GM21619 (cell line): ENCODE measurements at regions not wholly inside any gene's neighbourhood (a gene's known extent, or its start where the extent isn't known, plus 50 kb on each side); places are given as distances from the start of the nearest gene placed in this dataset.

Experiments used
- ATAC-seq: cut with Tn5 transposase; IDR thresholded peaks from one replicate; pipeline ENCODE4 v1.9.1; 2021; ENCODE audit not compliant: unreplicated experiment

- no peak for ATAC-seq
Measured at GRCh38 chr9:80320916-80321315, 749.2 kb downstream of the TLE4 start.

- no peak for ATAC-seq
Measured at GRCh38 chr9:80320480-80320879, 748.7 kb downstream of the TLE4 start.

GRCh38 chr9:80305136-80305535, 733.4 kb downstream of the TLE4 start:
- no peak for ATAC-seq

GRCh38 chr9:80294955-80295354, 723.2 kb downstream of the TLE4 start:
- no peak for ATAC-seq

GRCh38 chr9:80294318-80294717, 722.6 kb downstream of the TLE4 start:
- no peak for ATAC-seq

- no peak for ATAC-seq
Measured at GRCh38 chr9:80292231-80292630, 720.5 kb downstream of the TLE4 start.

- ATAC-seq: no peak
Measured at GRCh38 chr9:80285326-80285725, 713.6 kb downstream of the TLE4 start.

- no peak for ATAC-seq
Measured at GRCh38 chr9:80282766-80283165, 711.0 kb downstream of the TLE4 start.

- ATAC-seq: no peak
Measured at GRCh38 chr9:80259079-80259478, 687.3 kb downstream of the TLE4 start.

GRCh38 chr9:80251778-80252177, 680.0 kb downstream of the TLE4 start:
- no peak for ATAC-seq

GRCh38 chr9:80242022-80242421, 670.3 kb downstream of the TLE4 start:
- ATAC-seq: no peak

GRCh38 chr9:80235752-80236151, 664.0 kb downstream of the TLE4 start:
- ATAC-seq: no peak

GRCh38 chr9:80233906-80234305, 662.1 kb downstream of the TLE4 start:
- ATAC-seq: no peak

- ATAC-seq: no peak
Measured at GRCh38 chr9:80233102-80233843, 661.5 kb downstream of the TLE4 start.

- no peak for ATAC-seq
Measured at GRCh38 chr9:80231318-80232236, 659.8 kb downstream of the TLE4 start.

GRCh38 chr9:80223897-80224296, 652.1 kb downstream of the TLE4 start:
- no peak for ATAC-seq

- ATAC-seq: no peak
Measured at GRCh38 chr9:80222466-80223169, 650.9 kb downstream of the TLE4 start.

GRCh38 chr9:80218328-80218727, 646.6 kb downstream of the TLE4 start:
- ATAC-seq: no peak

GRCh38 chr9:80213613-80214012, 641.8 kb downstream of the TLE4 start:
- ATAC-seq: no peak

GRCh38 chr9:80208696-80209095, 636.9 kb downstream of the TLE4 start:
- no peak for ATAC-seq

- no peak for ATAC-seq
Measured at GRCh38 chr9:80204054-80204453, 632.3 kb downstream of the TLE4 start.

- ATAC-seq: no peak
Measured at GRCh38 chr9:80197661-80198060, 625.9 kb downstream of the TLE4 start.
